HK-2 (cell line): ENCODE measurements at regions not wholly inside any gene's neighbourhood (a gene's known extent, or its start where the extent isn't known, plus 50 kb on each side); places are given as distances from the start of the nearest gene placed in this dataset.
A peak's percentile ranks its signal among the peaks of the same experiment; 100 is the strongest.
"Not testable (repeated sequence)": the region's sequence is repeated elsewhere in the genome, so short reads cannot be mapped to it uniquely, and the experiment has no call there.

ENCODE experiments used
- DNase-seq: peaks from one replicate; pipeline ENCODE4 v3.0.0-alpha.2; 2018; ENCODE audit not compliant: unreplicated experiment

DNA sequence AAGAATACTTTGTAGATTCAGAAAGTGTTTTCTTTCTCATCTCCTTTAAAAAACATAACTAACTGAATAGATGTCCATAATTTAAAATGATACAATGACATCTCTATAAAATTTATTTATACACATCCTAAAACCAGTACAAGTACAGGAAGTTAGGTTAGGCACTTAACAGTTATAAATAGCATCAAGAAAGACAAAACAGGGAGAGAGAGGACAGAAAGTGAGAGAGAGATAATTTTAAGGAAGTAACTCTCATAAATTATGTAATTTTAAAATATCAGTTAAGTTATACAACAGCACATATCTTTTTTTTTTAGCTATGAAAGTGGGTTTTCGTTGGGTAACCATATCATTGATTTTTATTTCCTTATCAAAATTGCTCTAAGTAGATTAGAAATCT, 1068.6 kb downstream of the TAF11L14 start:
- DNase-seq = no peak

DNA sequence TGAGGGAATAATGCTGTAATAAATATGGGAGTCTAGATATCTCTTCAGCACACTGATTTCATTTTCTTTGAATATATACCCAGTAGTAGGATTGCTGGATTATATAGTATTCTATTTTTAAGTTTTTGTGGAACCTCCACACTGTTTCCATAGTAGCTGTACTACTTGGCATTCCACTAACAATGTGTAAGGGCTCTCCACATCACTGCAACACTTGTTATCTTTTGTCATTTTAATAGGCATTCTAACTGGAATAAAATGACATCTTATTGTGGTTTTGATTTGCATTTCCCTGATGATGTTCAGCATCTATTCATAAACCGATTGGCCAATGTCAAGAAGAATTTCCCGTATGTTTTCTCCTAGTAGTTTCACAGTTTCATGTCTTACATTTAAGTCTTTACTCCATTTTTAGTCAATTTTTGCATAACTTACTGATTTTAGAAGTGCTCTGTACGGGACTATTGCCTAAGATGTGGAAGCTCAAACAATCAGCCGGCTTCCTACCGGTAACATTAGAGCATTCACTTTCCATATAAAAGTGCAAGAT, 1078.8 kb downstream of the TAF11L14 start:
- no peak for DNase-seq

DNA sequence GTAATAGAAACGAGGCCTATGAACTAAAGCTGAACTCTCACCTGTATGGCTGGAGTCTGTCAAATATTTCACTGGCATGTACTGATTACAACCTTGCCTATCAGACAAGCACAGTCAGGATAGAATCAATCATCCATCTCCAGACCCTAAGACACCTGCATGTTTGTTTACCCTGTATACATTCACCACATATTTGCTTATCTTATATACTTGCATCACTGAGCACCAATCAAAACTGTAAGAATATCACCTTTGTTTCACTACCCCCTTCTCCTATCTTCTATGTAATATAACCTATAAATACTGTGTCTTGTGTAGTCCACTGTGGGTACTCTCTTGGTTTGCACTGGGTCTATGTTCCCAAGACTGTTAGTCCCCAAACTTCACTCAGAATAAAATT, 1085.7 kb downstream of the TAF11L14 start:
- DNase-seq = no peak

DNA sequence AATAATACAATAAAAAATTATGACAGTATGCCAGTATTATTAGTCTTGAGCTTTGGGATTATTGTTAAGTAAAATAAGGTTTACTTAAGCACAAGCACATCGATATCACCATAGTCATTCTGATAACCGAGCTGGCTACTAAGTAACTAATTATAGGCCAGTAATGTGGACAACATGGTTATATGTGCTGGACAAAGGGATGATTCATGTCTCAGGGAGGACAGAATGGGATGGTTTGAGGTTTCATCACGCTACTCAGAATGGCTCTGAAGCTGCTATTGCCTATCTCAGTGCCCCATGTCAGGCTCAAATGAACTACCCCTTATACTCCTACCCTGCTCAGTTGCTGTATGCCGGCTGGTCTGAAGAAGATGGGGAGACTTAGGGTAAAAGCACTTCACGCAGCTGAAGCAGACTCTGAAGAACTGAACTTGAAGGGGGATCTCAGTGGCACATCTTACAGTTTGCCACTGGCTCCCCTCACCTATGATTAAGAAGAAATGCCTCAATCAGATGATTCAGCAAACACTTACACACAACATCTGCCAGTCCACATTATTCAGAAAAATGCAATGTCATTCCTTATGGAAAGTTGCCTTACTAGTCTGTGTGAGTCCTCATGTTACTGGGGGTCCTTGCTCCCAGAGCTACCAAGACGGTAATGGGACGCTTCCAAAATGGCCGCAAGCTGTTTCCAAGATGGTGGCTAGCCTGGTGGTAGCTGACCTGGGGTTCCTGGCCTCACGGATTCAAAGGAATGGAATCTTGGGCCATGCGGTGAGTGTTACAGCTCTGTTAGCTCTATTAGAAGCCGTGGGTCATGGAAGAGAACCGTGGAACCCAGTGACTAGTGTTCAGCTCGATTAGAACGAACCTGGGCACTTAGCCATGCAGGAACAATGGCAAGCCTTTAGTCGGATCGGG, 1098.6 kb downstream of the TAF11L14 start:
- no peak for DNase-seq

DNA sequence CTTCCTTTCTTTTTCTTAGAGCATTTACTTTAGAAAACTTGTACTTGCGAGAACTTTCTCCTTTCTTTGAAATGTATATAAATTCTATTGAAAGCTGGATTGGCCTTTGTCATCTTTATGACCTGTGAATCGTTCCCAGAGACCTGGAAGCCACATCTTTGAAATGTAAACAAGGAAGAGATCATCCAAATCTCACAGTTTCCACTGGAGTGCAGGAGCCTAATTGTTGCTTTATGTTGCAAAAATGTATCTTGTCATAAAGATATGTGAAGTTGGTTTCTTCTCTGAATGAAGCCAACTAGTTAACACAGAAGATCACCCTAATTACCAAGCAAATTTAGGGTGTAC, 1101.8 kb downstream of the TAF11L14 start:
- DNase-seq = no peak

DNA sequence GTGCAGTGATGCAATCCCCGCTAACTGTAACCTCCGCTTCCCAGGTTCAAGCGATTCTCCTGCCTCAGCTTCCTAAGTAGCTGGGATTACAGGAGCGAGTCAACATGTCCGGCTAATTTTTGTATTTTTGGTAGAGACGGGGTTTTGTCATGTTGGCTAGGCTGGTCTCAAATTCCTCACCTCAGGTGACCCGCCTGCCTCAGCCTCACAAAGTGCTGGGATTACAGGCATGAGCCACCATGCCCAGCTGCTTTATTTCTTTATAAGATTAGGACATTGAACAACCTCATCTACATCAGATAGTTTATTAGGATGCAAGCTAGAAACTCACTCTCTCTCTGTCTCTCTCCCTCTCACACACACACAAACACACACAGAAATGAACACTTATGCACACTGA, 1102.5 kb downstream of the TAF11L14 start:
- DNase-seq = not testable (repeated sequence)

DNA sequence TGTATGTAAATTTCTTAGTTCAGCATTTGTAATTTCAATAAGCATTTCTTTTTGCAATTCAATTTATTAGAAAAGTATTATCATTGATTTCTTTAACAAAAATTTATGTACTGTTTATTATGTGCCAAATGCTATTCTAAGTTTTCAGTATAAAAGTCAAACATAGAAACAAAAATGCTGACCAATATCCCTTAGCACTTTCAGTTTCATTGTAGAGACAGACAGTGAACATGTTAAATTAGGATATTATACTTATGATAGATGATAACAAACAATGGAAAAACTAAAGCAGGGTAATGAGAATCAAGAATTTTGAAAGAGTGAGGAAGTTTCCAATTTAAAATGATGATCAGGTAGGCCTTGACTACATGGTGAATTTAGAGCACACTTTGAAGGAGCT, 1106.0 kb downstream of the TAF11L14 start:
- no peak for DNase-seq

DNA sequence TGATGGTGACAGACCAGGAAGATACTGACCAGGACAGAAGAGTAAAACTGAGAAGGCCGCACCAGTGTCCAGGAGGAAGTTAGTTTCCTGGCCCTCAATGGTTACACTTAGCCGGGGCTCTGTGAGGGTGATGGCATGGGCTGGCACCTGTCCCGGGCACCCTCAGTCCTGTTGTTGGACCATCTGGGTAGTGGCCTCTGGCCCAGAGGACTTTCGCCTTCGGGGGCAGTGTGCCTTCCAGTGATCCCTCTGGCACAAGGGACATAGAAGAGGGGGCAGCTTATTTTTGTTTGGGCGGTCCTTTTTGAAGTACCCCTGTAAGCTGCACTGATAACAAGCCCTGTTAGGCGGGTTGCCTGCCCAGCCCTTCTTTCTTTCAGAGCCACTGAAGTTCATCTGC, 1108.6 kb downstream of the TAF11L14 start:
- DNase-seq = no peak

DNA sequence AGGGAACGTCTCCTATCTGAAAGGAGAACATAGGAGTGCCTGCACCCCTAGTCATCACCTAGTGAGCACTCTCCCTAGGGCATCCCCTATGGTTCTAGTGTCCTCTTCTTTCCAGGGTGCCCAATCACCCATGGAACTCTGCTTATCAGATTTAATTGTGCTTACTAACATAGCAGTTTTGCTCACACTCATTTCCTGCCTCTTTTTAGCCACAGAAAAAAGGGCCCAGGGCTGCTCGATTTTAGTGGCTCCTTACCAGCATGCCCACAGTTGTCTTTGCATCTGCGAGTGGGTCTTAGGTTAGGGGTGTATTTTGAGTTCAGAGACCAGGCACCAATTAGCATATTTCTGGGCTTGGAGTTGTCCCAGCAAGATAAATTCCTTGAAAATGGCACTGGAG, 1110.2 kb downstream of the TAF11L14 start:
- DNase-seq = no peak

DNA sequence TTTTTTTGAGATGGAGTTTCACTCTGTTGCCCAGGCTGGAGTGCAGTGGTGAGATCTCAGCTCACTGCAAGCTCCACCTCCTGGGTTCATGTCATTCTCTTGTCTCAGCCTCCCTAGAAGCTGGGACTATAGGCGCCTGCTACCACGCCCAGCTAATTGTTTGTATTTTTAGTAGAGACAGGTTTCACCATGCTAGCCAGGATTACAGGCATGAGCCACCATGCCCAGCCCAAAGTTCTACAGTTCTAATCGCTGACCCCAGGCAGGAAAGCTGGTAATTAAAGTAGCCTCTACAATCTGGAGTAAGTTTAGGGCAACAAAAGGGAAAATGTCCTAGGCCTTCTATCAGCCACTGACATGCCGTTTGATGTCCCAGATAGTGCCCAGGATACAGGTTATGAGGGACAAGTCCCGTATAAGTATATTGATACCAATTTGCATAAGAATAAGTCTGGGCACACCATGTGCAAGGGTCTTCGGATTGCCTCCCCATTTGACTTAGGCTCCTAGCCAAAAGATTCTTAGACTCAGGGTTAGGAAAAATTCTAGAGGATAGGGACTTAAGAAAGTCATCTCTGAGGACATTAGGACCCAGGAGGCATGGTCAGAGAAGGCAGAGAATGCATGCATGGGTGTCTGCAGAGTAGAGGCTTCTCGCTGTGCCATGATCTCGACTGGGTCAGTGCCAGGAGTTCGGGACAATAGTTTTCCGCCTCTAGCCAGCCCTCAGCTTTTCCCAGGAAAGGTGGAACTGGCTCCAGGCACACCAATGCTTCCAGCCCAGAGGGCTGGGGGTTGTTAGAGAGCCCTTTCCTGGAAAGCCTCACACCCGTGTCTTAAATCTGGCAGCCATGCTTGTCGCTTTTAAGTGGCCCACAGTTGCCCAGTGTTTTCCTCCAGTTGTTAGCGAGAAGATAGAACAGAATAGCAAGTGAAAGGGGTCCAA, 1111.1 kb downstream of the TAF11L14 start:
- no peak for DNase-seq

DNA sequence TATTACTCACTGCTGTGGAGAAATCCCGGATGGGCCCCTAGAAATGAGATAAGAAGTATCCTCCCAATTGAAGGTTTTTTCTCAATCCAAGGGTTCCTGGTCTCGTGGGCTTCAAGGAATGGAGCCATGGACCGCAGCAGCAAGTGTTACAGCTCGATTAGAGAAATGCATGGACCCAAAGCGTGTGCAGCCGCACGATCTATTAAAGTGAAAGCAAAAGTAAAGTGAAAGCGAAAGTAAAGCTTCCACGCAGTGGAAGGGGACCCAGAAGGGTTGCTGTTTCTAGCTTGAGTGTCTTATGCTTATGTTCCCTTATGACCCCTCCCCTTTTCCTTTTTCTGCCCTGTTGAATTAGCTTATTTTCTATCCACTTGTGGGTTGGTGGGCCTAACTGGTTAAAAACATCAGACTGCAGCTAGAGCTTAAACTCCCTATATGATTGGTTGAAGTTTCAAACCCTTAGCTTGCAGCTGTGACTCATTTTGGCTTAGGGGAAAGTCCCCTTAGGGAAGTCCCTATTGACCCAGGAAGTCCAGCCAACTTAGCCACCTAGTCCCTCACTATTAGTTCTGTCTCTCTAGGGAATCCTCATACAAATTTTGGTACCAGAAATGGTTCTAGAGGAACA, 1111.8 kb downstream of the TAF11L14 start:
- peak; percentile 11 for DNase-seq

DNA sequence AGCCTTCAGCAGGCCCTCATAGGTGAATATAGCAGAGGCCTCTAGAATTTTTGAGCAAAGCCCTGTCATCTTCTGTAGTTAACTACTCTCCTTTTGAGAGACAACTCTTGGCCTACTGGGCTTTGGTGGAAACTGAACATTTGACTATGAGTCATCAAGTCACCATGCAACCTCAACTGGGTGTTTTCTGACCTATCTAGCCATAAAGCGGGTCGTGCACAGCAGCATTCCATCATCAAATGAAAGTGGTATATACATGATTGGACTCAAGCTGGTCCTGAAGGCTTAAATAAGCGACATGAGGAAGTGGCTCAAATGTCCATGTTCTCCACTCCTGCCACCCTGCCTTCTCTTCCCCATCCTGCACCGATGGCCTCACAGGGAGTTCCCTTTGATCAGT, 1115.5 kb downstream of the TAF11L14 start:
- no peak for DNase-seq

DNA sequence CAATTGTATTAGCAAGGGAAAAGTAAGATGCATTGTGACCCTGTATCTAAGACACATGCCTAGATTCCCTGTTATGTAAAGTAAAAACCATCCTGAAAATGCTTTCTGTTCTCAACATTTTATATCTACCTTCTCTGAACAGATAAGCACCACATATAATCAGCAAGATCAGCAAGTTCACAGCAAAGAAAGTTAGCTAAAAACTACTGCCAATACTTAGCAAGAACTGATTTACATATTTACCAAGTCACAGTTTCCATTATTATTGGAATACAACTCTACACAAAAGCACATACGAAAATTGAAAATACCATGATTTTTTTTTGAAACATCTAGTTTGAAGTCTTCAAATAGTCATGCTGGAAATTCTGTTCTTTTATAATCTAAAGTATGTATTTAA, 1118.1 kb downstream of the TAF11L14 start:
- no peak for DNase-seq

DNA sequence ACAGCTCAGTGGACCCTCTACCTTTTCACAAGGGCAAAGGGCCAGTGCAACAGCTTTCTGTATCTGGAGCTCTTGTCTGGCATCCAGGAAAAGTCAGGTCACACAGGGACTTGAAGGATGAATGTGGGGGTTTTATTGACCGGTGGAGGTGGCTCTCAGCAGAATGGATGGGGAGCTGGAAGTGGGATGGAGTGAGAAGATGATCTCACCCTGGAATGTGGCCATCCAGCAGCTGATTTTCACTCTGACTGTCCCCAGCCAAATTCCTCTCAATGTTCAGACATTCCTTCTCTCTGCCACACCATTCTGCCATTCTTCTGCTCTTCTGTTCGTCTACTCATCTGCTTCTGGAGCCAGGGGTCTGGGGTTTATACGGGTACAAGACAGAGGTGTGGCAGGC, 1119.9 kb downstream of the TAF11L14 start:
- no peak for DNase-seq

DNA sequence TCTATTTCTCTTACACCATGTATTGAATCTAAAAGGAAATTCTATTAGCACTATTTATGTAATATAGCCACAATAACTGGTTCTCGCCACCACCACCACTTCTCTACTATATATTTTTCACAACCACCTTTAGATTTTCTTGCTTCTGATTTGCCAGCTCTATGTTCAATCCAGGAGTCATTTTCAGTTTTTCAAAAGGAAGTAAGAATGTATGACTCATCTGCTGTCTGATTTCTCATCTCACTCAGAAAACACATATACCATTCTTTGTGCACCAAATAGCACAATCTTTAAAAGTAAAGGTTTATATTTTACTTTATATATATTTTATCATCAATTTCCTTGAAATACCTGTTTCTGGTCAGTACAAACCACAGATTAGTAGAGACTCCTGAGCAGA, 1127.5 kb downstream of the TAF11L14 start:
- DNase-seq = no peak

DNA sequence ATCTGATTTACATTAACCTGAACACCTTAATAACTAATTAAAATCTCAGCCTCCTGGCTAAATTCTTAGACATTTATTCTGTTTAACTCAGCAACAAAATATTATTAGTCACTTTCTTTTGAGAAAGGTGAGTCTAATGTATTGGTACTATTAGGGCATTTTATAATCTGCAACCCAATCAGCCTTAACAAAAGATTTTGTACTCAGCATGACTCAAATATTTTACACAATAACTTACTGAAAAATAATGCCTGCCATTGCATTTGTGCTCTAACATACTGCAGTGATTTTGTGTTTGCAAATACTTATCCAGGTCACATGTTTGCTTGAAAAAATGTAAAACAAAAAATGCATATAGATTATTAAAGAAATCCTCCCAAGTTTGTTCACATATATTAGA, 1129.9 kb downstream of the TAF11L14 start:
- DNase-seq = no peak

DNA sequence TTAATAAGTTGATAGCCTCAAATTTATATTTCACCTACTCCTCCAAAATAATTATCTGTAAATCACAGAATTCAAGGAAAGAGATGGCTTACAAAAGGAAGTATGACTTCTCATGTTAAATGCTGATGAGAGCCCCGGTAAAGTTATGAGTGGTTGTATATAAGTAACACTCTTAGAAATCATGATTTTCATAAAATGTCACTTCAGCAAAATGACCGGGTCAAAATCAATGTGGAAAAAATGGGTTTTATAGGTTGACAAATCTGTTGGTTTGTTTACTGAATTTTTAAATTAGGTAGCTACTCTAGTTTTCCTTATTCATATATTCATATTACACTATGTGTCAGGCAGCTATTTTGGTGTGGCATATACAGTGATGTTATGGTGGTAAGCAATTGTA, 1131.0 kb downstream of the TAF11L14 start:
- no peak for DNase-seq

DNA sequence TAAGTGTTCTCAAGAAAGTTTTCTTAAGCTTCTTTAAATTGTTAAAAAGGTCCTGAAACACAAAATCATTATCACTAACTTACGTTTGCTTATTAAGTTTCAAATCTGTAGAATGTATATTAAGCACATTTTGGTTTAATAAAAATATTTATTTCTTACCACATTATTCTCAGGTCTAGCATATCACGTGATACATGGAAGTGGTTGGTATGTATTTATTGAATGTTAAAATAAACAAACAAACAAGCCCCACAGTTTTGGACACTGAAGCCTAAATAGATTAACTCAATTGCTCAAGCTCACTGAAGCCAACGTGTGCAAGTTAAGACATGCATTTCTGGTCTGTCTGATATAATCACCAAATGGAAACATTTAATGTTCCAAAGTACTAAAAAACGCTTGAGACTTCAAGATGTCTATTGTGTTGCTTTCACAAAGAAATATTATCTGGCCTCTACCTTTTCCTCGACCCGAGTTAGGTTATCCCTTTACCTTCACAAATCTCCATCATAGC, 1136.9 kb downstream of the TAF11L14 start:
- DNase-seq = no peak

DNA sequence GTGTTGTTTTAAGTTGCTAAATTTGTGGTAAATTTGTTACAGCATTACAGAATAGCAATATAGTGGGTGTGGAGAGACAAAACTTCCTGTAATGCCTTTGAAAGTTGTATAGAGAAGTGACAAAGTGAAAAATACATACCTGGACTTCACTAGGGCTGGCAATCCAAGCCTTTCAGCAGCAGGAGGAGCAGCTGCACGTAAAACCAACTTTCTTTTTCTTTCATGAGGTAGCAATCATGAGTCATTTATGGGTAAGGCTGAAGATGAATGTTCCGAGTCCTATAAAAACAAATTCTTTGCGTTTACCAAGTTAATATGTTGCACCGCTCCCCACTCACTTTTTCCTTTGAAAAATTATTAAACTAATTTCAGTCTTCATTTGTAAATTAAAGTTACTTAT, 1138.2 kb downstream of the TAF11L14 start:
- DNase-seq = peak; percentile 16

DNA sequence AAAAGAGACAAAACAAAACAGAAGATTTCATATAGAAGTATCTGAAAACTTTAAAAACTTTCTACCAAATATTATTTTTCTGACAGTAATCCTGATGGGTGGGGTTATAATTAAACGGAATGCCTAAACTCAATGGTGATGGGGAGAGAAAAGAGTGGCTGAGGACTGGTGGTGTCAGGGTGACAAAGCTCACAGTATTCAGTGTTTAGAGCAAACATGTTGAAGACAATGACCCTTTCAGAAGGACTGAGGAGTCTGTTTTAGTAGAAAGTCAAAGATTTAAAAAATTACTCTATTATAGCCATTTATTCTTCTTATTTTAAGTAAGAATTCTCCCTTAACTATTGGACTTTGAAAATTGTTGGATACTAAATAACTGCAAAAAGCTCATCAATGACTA, 1144.0 kb downstream of the TAF11L14 start:
- DNase-seq = no peak

DNA sequence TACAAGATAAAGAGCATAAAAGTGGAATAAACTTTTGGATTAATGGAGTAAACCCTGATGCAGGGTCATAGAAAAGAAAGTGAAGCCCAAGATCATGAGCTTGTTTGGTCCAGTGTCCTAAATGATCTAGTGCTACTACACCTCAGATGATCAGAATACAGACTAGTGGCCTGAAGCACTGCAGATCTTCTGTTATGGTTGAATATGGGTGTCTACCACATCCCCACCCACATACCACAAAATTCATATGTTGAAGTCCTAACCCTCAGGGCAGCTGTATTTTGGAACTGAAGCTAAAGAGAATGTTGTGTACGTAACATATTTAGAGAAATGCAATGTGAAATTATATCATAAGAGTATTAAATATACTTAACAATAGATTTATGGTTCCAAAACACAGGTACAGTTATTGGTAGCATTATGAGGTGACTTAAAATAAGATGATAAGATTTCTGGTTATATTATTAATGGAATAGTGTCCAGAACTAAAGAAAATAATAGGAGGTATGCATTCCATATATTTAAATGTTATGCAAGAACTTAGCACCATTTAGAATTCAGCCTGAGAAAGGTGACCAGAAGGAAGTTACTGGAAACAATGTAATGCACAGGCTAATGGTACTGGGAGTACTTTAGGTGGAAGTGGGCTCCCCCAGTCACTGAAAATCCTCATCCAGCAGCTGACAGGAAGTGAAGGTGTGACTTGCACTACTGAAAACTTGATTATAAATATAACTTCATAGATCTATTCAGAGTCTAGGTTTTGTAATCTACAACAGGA, 1155.1 kb downstream of the TAF11L14 start:
- DNase-seq = no peak
